ENCODE measurements at regions not wholly inside any gene's neighbourhood (a gene's known extent, or its start where the extent isn't known, plus 50 kb on each side); places are given as distances from the start of the nearest gene placed in this dataset.

DNA sequence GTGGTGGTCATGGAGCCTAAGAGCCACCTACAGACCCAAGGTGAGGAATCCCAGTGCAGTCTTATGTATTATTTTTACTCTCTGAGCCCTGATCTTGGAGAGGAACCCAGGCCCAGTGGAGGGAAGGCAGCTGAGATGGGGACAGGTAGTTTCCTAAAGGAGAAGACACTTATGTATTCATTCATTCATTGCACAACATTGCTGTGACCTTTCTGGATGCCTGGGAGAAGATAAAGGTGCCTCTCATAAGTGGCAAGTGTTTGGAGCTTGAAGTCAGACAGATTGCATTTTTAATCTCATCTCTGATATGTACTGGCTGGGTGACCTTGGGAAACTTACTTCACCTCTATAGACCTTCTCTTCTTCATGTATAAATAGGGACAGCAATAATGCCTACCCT is 111.1 kb downstream of the CEBPB start:
- TF ChIP-seq, protein P1, sequence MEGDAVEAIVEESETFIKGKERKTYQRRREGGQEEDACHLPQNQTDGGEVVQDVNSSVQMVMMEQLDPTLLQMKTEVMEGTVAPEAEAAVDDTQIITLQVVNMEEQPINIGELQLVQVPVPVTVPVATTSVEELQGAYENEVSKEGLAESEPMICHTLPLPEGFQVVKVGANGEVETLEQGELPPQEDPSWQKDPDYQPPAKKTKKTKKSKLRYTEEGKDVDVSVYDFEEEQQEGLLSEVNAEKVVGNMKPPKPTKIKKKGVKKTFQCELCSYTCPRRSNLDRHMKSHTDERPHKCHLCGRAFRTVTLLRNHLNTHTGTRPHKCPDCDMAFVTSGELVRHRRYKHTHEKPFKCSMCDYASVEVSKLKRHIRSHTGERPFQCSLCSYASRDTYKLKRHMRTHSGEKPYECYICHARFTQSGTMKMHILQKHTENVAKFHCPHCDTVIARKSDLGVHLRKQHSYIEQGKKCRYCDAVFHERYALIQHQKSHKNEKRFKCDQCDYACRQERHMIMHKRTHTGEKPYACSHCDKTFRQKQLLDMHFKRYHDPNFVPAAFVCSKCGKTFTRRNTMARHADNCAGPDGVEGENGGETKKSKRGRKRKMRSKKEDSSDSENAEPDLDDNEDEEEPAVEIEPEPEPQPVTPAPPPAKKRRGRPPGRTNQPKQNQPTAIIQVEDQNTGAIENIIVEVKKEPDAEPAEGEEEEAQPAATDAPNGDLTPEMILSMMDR (IDR thresholded peaks at IDR 0.05): no peak
- TF ChIP-seq POLR2A (IDR thresholded peaks at IDR 0.05): no peak
